CD4-positive, alpha-beta T cell (primary cell): ENCODE measurements at regions not wholly inside any gene's neighbourhood (a gene's known extent, or its start where the extent isn't known, plus 50 kb on each side); places are given as distances from the start of the nearest gene placed in this dataset.

Experiments
- ATAC-seq: fragments of 200-7000 bp; cut with Tn5 transposase; one replicate; pipeline ENCODE4 v1.10.0; 2022; ENCODE audit warnings: mild to moderate bottlenecking; ENCODE audit not compliant: poor library complexity
- CTCF ChIA-PET: fragments of 350-600 bp; sonication (Branson Sonifier 250); formaldehyde crosslinking; loops from one replicate; lab custom pipeline; 2021; ENCODE audit warnings: antibody characterized with exemption, inconsistent platforms; lab: Charles Lee
- POLR2A ChIA-PET: fragments of 350-600 bp; sonication (Branson Sonifier 250); formaldehyde crosslinking; loops from one replicate; lab custom pipeline; 2021; ENCODE audit warnings: antibody characterized with exemption, inconsistent platforms; lab: Charles Lee
- DNase-seq, 14 experiments: peaks; one replicate each; pipeline ENCODE4 v3.0.0-alpha.2; 2013 to 2020; ENCODE audit warnings: mixed read lengths in 2 of 14
- H3K27ac ChIP-seq, 2 donors: one replicate each; pipeline versions ENCODE4 v1.5.1 to v1.7.0; 2013; ENCODE audit warnings: low read length in 2 of 2, low read depth in 1 of 2, mild to moderate bottlenecking in 1 of 2
- H3K27me3 ChIP-seq, 2 experiments: 1 replicate in 1 of 2; 2 replicates in 1 of 2; pipeline versions ENCODE4 v1.6.1 to v1.7.0; 2013; ENCODE audit warnings: low read length in 2 of 2, control low read depth in 1 of 2, mild to moderate bottlenecking in 1 of 2, moderate library complexity in 1 of 2; ENCODE audit not compliant: insufficient read depth in 2 of 2, control insufficient read depth in 1 of 2
- H3K36me3 ChIP-seq: one replicate; pipeline ENCODE4 v1.6.1; 2013; ENCODE audit warnings: low read length, control low read depth; ENCODE audit not compliant: insufficient read depth
- H3K4me1 ChIP-seq: one replicate; pipeline ENCODE4 v1.6.1; 2013; ENCODE audit warnings: low read length, control low read depth; ENCODE audit not compliant: insufficient read depth
- H3K4me3 ChIP-seq: one replicate; pipeline ENCODE4 v1.5.1; 2013; ENCODE audit warnings: mild to moderate bottlenecking, low read length, moderate library complexity
- H3K9me3 ChIP-seq, 2 experiments: 1 replicate in 1 of 2; 2 replicates in 1 of 2; pipeline versions ENCODE4 v1.6.1 to v1.7.0; 2013; ENCODE audit warnings: low read length in 2 of 2, mild to moderate bottlenecking in 2 of 2, control low read depth in 1 of 2, moderate library complexity in 1 of 2; ENCODE audit not compliant: control insufficient read depth in 1 of 2, insufficient read depth in 1 of 2
- H3K27ac Mint-ChIP-seq: one replicate; pipeline ENCODE4 v1.8.0; 2020; ENCODE audit warnings: mixed read lengths
- H3K27me3 Mint-ChIP-seq: one replicate; pipeline ENCODE4 v1.8.0; 2021; ENCODE audit warnings: mixed read lengths
- H3K36me3 Mint-ChIP-seq: one replicate; pipeline ENCODE4 v1.8.0; 2021; ENCODE audit warnings: low read depth, mixed read lengths
- H3K4me1 Mint-ChIP-seq: one replicate; pipeline ENCODE4 v1.8.0; 2021; ENCODE audit warnings: low read depth, mixed read lengths
- H3K4me3 Mint-ChIP-seq: one replicate; pipeline ENCODE4 v1.8.0; 2020; ENCODE audit warnings: mild to moderate bottlenecking, mixed read lengths
- H3K9me3 Mint-ChIP-seq: one replicate; pipeline ENCODE4 v1.8.0; 2020; ENCODE audit warnings: mixed read lengths
- intact Hi-C, 2 experiments: fragments of 100-400 bp; cut with DNase I in 1 of 2; cut with micrococcal nuclease in 1 of 2; formaldehyde crosslinking; loops; one replicate each; pipeline versions ENCODE4 v1.15.1 to v1.9.0; 2023 to 2025; cut with DNase I, micrococcal nuclease
- TF ChIP-seq, protein P1 (sequence below): fragments of 200-600 bp; IDR thresholded peaks from one replicate; pipeline ENCODE4 v1.8.0; 2022; ENCODE audit warnings: antibody characterized with exemption, mild to moderate bottlenecking

DNA sequence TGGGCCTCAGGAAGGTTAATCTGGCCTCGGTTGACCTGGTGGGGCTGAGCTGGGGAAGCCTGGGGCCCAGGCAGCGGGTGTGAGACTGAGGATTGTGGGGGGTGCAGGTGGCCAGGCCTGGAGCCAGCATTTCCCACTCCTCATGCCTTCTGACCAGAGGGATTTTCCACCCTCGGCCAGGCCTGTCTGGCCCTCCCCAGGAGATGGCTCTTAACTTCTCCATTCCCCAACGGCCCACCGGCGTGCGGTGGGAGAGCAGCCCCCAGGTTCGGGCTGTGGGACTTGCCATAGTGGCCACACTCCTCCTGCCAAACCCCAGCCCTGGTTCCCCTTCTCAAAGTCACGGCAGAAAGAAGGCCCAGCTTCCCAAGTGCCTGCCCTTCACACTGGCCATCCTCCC lies 126.5 kb upstream of the RUNX3 start:
- H3K36me3 Mint-ChIP-seq, result no peaks in the 10 kb centered on the region
- H3K4me3 Mint-ChIP-seq, result no peak overlapping the region
- H3K36me3 ChIP-seq, result no peaks in the 10 kb centered on the region
- H3K4me3 ChIP-seq, result no peak overlapping the region
- H3K9me3 ChIP-seq, result no peaks in the 10 kb centered on the region
- H3K4me1 Mint-ChIP-seq, result no peaks in the 10 kb centered on the region
- no peak overlapping the region for H3K27ac Mint-ChIP-seq
- H3K27ac ChIP-seq, result no peak overlapping the region
- no peaks in the 10 kb centered on the region for H3K4me1 ChIP-seq
- H3K9me3 Mint-ChIP-seq, result no peaks in the 10 kb centered on the region
- ChIA-PET CTCF (no interaction called here), POLR2A (no interaction called here)
- DNase-seq, result no peak
- intact Hi-C loops, result no loop called here
- ATAC-seq, result no peak
- H3K27me3 ChIP-seq, result peaks cover 0 to 3% of the 10 kb centered on the region in 2 experiments
- peaks cover 18% of the 10 kb centered on the region for H3K27me3 Mint-ChIP-seq
- TF ChIP-seq, protein P1, sequence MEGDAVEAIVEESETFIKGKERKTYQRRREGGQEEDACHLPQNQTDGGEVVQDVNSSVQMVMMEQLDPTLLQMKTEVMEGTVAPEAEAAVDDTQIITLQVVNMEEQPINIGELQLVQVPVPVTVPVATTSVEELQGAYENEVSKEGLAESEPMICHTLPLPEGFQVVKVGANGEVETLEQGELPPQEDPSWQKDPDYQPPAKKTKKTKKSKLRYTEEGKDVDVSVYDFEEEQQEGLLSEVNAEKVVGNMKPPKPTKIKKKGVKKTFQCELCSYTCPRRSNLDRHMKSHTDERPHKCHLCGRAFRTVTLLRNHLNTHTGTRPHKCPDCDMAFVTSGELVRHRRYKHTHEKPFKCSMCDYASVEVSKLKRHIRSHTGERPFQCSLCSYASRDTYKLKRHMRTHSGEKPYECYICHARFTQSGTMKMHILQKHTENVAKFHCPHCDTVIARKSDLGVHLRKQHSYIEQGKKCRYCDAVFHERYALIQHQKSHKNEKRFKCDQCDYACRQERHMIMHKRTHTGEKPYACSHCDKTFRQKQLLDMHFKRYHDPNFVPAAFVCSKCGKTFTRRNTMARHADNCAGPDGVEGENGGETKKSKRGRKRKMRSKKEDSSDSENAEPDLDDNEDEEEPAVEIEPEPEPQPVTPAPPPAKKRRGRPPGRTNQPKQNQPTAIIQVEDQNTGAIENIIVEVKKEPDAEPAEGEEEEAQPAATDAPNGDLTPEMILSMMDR, result no peak

DNA sequence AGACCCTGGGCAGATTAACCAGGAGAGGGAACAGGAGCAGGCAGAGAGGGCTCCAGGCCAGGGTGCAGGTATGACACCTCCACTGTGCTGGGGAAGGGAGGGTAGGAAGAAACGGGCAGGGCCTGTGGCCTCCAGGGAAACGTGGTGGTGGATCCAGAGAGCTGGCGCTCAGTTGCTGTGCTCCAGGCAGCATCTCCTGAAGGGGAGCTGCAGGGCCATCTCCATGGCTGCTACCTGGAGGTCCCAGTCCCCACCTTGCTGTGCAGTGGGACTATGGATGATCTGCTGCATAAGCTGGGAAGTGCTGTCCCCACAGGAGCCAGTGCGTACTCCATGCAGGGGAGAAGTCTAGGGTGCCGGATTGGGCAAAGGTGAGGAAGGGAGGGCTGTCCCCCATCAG lies 125.9 kb upstream of the RUNX3 start:
- H3K9me3 Mint-ChIP-seq, result no peaks in the 10 kb centered on the region
- TF ChIP-seq, protein P1, result no peak
- no peaks in the 10 kb centered on the region for H3K4me1 ChIP-seq
- ATAC-seq (no peak), DNase-seq (no peak)
- H3K4me3 Mint-ChIP-seq, result no peak overlapping the region
- CTCF ChIA-PET, result no interaction called here
- no peak overlapping the region for H3K27ac Mint-ChIP-seq
- H3K9me3 ChIP-seq, result no peaks in the 10 kb centered on the region
- H3K27me3 Mint-ChIP-seq, result peaks cover 18% of the 10 kb centered on the region
- intact Hi-C loops, result no loop called here
- H3K4me3 ChIP-seq, result no peak overlapping the region
- H3K4me1 Mint-ChIP-seq, result no peaks in the 10 kb centered on the region
- H3K27me3 ChIP-seq, result peaks cover 0 to 3% of the 10 kb centered on the region in 2 experiments
- H3K36me3 Mint-ChIP-seq, result no peaks in the 10 kb centered on the region
- no peak overlapping the region for H3K27ac ChIP-seq
- POLR2A ChIA-PET, result no interaction called here
- H3K36me3 ChIP-seq, result no peaks in the 10 kb centered on the region

DNA sequence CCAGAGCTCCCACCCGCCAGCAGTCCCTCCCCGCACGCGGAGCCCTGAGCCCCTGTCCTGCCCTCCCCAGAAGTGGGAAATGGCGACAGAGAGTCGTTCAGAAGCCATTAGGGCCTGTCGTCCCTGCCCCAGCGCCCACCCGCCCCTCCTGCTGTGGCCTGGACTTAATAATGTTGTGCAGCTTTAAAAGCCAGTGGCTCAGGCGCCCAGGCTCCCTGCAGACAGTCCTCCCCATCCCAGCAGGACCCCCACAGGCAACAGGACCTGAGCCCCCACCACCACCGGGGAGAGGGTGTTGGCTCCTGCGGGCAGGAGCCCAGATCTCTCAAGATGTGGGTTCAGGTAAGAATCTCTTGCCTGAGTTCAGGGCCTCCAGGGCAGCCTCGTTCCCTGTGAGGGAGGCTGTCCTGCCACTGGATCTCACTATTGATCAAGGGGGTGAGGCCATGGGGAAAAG lies 125.3 kb upstream of the RUNX3 start:
- Mint-ChIP-seq H3K27ac (no peak overlapping the region), H3K4me1 (no peaks in the 10 kb centered on the region), H3K27me3 (peaks cover 22% of the 10 kb centered on the region), H3K4me3 (no peak overlapping the region), H3K36me3 (no peaks in the 10 kb centered on the region), H3K9me3 (no peaks in the 10 kb centered on the region)
- Histone ChIP-seq H3K4me3 (no peak overlapping the region), H3K27me3 (peaks cover 0 to 3% of the 10 kb centered on the region in 2 experiments), H3K27ac (no peak overlapping the region), H3K4me1 (no peaks in the 10 kb centered on the region), H3K36me3 (no peaks in the 10 kb centered on the region), H3K9me3 (no peaks in the 10 kb centered on the region)
- ChIA-PET POLR2A (no interaction called here), CTCF (no interaction called here)
- no peak for ATAC-seq
- TF ChIP-seq, protein P1, result no peak
- intact Hi-C loops, result no loop called here
- no peak for DNase-seq
